D721Med (cell line): ENCODE measurements at regions not wholly inside any gene's neighbourhood (a gene's known extent, or its start where the extent isn't known, plus 50 kb on each side); places are given as distances from the start of the nearest gene placed in this dataset.
"Not testable (repeated sequence)": the region's sequence is repeated elsewhere in the genome, so short reads cannot be mapped to it uniquely, and the experiment has no call there.

Source experiments
- DNase-seq: peaks from one replicate; pipeline ENCODE4 v3.0.0; 2011; ENCODE audit warnings: low spot score; ENCODE audit not compliant: insufficient read length
- FAIRE-seq: peaks from 2 replicates; lab custom pipeline; 2011; peaks lifted over from hg19 to GRCh38; lab: Jason Lieb, UNC
- CTCF ChIP-seq: IDR thresholded peaks from 2 replicates; pipeline ENCODE4 v1.5.1; 2012; ENCODE audit warnings: mild to moderate bottlenecking, control low read depth; ENCODE audit not compliant: insufficient read depth; ENCODE audit errors: missing control alignments

GRCh38 chr4:155582041-155582440 is 84.6 kb upstream of the GUCY1A1 start:
- TF ChIP-seq CTCF: no peak
- no peak for DNase-seq

GRCh38 chr4:155578726-155579370 is 87.8 kb upstream of the GUCY1A1 start:
- DNase-seq (no peak), FAIRE-seq (no peak)
- TF ChIP-seq CTCF: no peak

More at GRCh38 chr4:155582041-155582440, 84.6 kb upstream of the GUCY1A1 start:
- no peak for FAIRE-seq

GRCh38 chr4:155578219-155578618 is 88.4 kb upstream of the GUCY1A1 start:
- DNase-seq: no peak
- FAIRE-seq: no peak
- no peak for TF ChIP-seq CTCF

GRCh38 chr4:155574329-155574728 is 92.3 kb upstream of the GUCY1A1 start:
- DNase-seq, FAIRE-seq: not testable (repeated sequence)

- DNase-seq (no peak), FAIRE-seq (peak; percentile 29)
- no peak for TF ChIP-seq CTCF
Observed at GRCh38 chr4:155573126-155573525, 93.5 kb upstream of the GUCY1A1 start.

GRCh38 chr4:155572106-155572703 is 94.4 kb upstream of the GUCY1A1 start:
- DNase-seq (no peak), FAIRE-seq (no peak)
- no peak for TF ChIP-seq CTCF

- no peak for TF ChIP-seq CTCF
- DNase-seq (peak; percentile 33), FAIRE-seq (peak; percentile 87)
Observed at GRCh38 chr4:155571184-155571944, 95.3 kb upstream of the GUCY1A1 start.
